HCT116 (cell line): ENCODE measurements at regions not wholly inside any gene's neighbourhood (a gene's known extent, or its start where the extent isn't known, plus 50 kb on each side); places are given as distances from the start of the nearest gene placed in this dataset.

Experiments
- ATAC-seq: fragments of 200-7000 bp; cut with Tn5 transposase; 2 replicates; pipeline ENCODE4 v1.9.1; 2020; ENCODE audit warnings: mild to moderate bottlenecking, moderate library complexity
- BruUV-seq: library from RNA; stranded (reverse); fragments of 400-500 nt; replicated peaks from 2 replicates; lab custom pipeline; 2021; lab: Mats Ljungman, UMichigan
- CTCF ChIA-PET: fragments of 300-600 bp; sonication (Branson Sonifier 250); formaldehyde crosslinking; loops from one replicate; lab custom pipeline; 2021; ENCODE audit warnings: antibody characterized with exemption; lab: Charles Lee
- POLR2A ChIA-PET: fragments of 300-600, 350-600 bp; sonication (Branson Sonifier 250); formaldehyde crosslinking; loops from one replicate; lab custom pipeline; 2021; ENCODE audit warnings: antibody characterized with exemption; lab: Charles Lee
- RAD21 ChIA-PET, 2 experiments: fragments of 300-600 bp; sonication (Branson Sonifier 250); formaldehyde crosslinking; loops; one replicate each; lab custom pipeline; 2023; ENCODE audit warnings: low total read pairs in 2 of 2; ENCODE audit not compliant: uncharacterized antibody in 2 of 2, unreplicated experiment in 2 of 2, low non-redundant PET in 1 of 2; lab: Charles Lee
- DNase-seq: peaks from one replicate; pipeline ENCODE4 v3.0.0-alpha.2; 2010; ENCODE audit warnings: low read depth, low spot score
- H2AFZ ChIP-seq: fragments of 200-600 bp; shearing (Covaris generic), sonication (generic); 2 replicates; pipeline ENCODE4 v1.6.1; 2017; ENCODE audit warnings: low read depth, mixed run types, mixed read lengths, antibody characterized with exemption, low read length; ENCODE audit not compliant: poor library complexity, severe bottlenecking
- H3K27ac ChIP-seq: 2 replicates; pipeline ENCODE4 v1.5.1; 2012; ENCODE audit warnings: low read depth, low read length
- H3K27me3 ChIP-seq: fragments of 200-600 bp; sonication (generic); 2 replicates; pipeline ENCODE4 v1.6.1; 2016; ENCODE audit warnings: mixed run types, low read length, mixed read lengths; ENCODE audit not compliant: insufficient read depth
- H3K36me3 ChIP-seq, 2 experiments: fragments of 200-500 bp in 1 of 2; fragments of 200-600 bp in 1 of 2; sonication (Bioruptor generic) in 1 of 2; sonication (generic) in 1 of 2; 2 replicates each; pipeline versions ENCODE4 v1.5.1 to v1.6.1; 2014 to 2016; ENCODE audit warnings: low read length in 2 of 2, inconsistent platforms in 1 of 2, mixed read lengths in 1 of 2, mixed run types in 1 of 2; ENCODE audit not compliant: insufficient read depth in 2 of 2, control insufficient read depth in 1 of 2
- H3K4me1 ChIP-seq, 2 experiments: fragments of 200-600 bp in 1 of 2; sonication (generic) in 1 of 2; 2 replicates each; pipeline versions ENCODE4 v1.5.1 to v1.6.1; 2012 to 2017; ENCODE audit warnings: low read length in 2 of 2, inconsistent platforms in 1 of 2, mild to moderate bottlenecking in 1 of 2, mixed read lengths in 1 of 2, mixed run types in 1 of 2, moderate library complexity in 1 of 2; ENCODE audit not compliant: insufficient read depth in 2 of 2, control insufficient read depth in 1 of 2
- H3K4me2 ChIP-seq: fragments of 200-600 bp; sonication (generic); 2 replicates; pipeline ENCODE4 v1.6.1; 2017; ENCODE audit warnings: mixed run types, low read length, mixed read lengths
- H3K4me3 ChIP-seq, 2 experiments: fragments of 200-600 bp in 1 of 2; sonication (generic) in 1 of 2; replicated peaks in 1 of 2; 2 replicates each; pipeline ENCODE4 v1.5.1; 2011 to 2016; ENCODE audit warnings: low read length in 2 of 2, control low read depth in 1 of 2, low read depth in 1 of 2, mild to moderate bottlenecking in 1 of 2, mixed read lengths in 1 of 2, mixed run types in 1 of 2
- H3K79me2 ChIP-seq: fragments of 200-600 bp; sonication (generic); 2 replicates; pipeline ENCODE4 v1.6.1; 2017; ENCODE audit warnings: mild to moderate bottlenecking, mixed run types, low read length, moderate library complexity, mixed read lengths; ENCODE audit not compliant: insufficient read depth
- H3K9ac ChIP-seq: fragments of 200-600 bp; sonication (generic); 2 replicates; pipeline ENCODE4 v1.6.1; 2016; ENCODE audit warnings: low read length, mixed read lengths
- H3K9me2 ChIP-seq: fragments of 200-600 bp; sonication (generic), shearing (Covaris generic); 2 replicates; pipeline ENCODE4 v1.6.1; 2017; ENCODE audit warnings: mixed run types, mild to moderate bottlenecking, moderate library complexity; ENCODE audit not compliant: insufficient read depth
- H3K9me3 ChIP-seq, 2 experiments: fragments of 200-500 bp in 1 of 2; fragments of 200-600 bp in 1 of 2; sonication (Bioruptor generic) in 1 of 2; sonication (generic) in 1 of 2; 2 replicates each; pipeline ENCODE4 v1.6.1; 2014 to 2017; ENCODE audit warnings: low read length in 2 of 2, mixed read lengths in 2 of 2, inconsistent platforms in 1 of 2, low read depth in 1 of 2, mild to moderate bottlenecking in 1 of 2, mixed run types in 1 of 2, moderate library complexity in 1 of 2; ENCODE audit not compliant: control insufficient read depth in 1 of 2, insufficient read depth in 1 of 2
- H4K20me1 ChIP-seq: fragments of 200-600 bp; sonication (generic), shearing (Covaris generic); 2 replicates; pipeline ENCODE4 v1.6.1; 2017; ENCODE audit warnings: mixed run types, mild to moderate bottlenecking, moderate library complexity; ENCODE audit not compliant: insufficient read depth
- CBX3 ChIP-seq: IDR thresholded peaks from 2 replicates; pipeline ENCODE4 v1.6.1; 2012; ENCODE audit warnings: low read depth
- CEBPB ChIP-seq: IDR thresholded peaks from 2 replicates; pipeline ENCODE4 v1.6.1; 2012; ENCODE audit warnings: low read depth
- EGR1 ChIP-seq: IDR thresholded peaks from 2 replicates; pipeline ENCODE4 v1.6.1; 2012; ENCODE audit warnings: low read depth
- ELF1 ChIP-seq: IDR thresholded peaks from 2 replicates; pipeline ENCODE4 v1.6.1; 2012; ENCODE audit warnings: low read depth, borderline replicate concordance
- EZH2 ChIP-seq: fragments of 200-600 bp; sonication (generic); IDR thresholded peaks from 2 replicates; pipeline ENCODE4 v1.6.1; 2017; ENCODE audit warnings: antibody characterized with exemption, mixed run types
- FOSL1 ChIP-seq: IDR thresholded peaks from 2 replicates; pipeline ENCODE4 v1.6.1; 2012; ENCODE audit warnings: low read depth
- POLR2A ChIP-seq: IDR thresholded peaks from 2 replicates; pipeline ENCODE4 v1.7.0; 2011; ENCODE audit warnings: borderline replicate concordance; ENCODE audit not compliant: insufficient read depth, insufficient read length; ENCODE audit errors: extremely low read depth
- SIN3A ChIP-seq: IDR thresholded peaks from 2 replicates; pipeline ENCODE4 v1.6.1; 2012; ENCODE audit warnings: low read depth
- TCF7L2 ChIP-seq: IDR thresholded peaks from 2 replicates; pipeline ENCODE4 v1.7.0; 2011; ENCODE audit warnings: borderline replicate concordance, inconsistent platforms; ENCODE audit not compliant: insufficient read depth, insufficient read length; ENCODE audit errors: extremely low read depth
- intact Hi-C: fragments of 100-400 bp; cut with micrococcal nuclease; formaldehyde crosslinking; loops from 2 replicates; pipeline ENCODE4 v1.10.0; 2022
- TF ChIP-seq, protein P1 (sequence below): IDR thresholded peaks from 2 replicates; pipeline ENCODE4 v1.6.1; 2012; ENCODE audit warnings: low read depth
- TF ChIP-seq, protein P2 (sequence below): IDR thresholded peaks from 2 replicates; pipeline ENCODE4 v1.6.1; 2012
- TF ChIP-seq, protein P3 (sequence below), 3 experiments: fragments of 200-600 bp in 1 of 3; sonication (generic) in 1 of 3; IDR thresholded peaks in 2 of 3; conservative IDR thresholded peaks in 1 of 3; 2 replicates each; pipeline ENCODE4 v1.5.1; 2012 to 2017; ENCODE audit warnings: low read depth in 2 of 3, low read length in 2 of 3, antibody characterized with exemption in 1 of 3, borderline replicate concordance in 1 of 3, control low read depth in 1 of 3, mild to moderate bottlenecking in 1 of 3, mixed read lengths in 1 of 3, mixed run types in 1 of 3, moderate library complexity in 1 of 3; ENCODE audit not compliant: insufficient read depth in 1 of 3

DNA sequence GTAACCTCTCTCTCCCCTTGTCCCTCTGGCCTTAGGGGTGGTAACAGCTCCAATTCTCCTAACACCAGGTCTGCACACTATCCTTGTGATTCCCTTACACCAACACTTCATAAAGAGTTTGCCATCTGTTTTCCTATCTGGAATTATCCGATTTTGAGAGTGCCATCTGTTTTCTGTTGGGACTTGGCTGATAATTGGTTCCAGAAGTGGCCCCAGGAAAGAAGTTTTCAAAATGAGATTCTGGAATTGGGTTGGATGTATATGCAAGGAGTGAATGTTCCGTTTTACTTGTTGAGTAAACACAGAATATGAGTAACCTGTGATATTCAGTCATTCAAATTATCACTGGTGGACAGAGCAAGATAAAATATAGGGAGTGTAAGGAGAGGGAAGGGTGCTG is 134.1 kb upstream of the HS3ST3A1 start (continued):
- TF ChIP-seq, protein P1, sequence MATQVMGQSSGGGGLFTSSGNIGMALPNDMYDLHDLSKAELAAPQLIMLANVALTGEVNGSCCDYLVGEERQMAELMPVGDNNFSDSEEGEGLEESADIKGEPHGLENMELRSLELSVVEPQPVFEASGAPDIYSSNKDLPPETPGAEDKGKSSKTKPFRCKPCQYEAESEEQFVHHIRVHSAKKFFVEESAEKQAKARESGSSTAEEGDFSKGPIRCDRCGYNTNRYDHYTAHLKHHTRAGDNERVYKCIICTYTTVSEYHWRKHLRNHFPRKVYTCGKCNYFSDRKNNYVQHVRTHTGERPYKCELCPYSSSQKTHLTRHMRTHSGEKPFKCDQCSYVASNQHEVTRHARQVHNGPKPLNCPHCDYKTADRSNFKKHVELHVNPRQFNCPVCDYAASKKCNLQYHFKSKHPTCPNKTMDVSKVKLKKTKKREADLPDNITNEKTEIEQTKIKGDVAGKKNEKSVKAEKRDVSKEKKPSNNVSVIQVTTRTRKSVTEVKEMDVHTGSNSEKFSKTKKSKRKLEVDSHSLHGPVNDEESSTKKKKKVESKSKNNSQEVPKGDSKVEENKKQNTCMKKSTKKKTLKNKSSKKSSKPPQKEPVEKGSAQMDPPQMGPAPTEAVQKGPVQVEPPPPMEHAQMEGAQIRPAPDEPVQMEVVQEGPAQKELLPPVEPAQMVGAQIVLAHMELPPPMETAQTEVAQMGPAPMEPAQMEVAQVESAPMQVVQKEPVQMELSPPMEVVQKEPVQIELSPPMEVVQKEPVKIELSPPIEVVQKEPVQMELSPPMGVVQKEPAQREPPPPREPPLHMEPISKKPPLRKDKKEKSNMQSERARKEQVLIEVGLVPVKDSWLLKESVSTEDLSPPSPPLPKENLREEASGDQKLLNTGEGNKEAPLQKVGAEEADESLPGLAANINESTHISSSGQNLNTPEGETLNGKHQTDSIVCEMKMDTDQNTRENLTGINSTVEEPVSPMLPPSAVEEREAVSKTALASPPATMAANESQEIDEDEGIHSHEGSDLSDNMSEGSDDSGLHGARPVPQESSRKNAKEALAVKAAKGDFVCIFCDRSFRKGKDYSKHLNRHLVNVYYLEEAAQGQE, result no peak
- TF ChIP-seq CEBPB, result no peak
- TF ChIP-seq FOSL1, result no peak
- TF ChIP-seq SIN3A, result no peak
- TF ChIP-seq ELF1, result no peak
- no peak for TF ChIP-seq EZH2
- TF ChIP-seq TCF7L2, result no peak
- no peak for TF ChIP-seq POLR2A
- TF ChIP-seq, protein P2, sequence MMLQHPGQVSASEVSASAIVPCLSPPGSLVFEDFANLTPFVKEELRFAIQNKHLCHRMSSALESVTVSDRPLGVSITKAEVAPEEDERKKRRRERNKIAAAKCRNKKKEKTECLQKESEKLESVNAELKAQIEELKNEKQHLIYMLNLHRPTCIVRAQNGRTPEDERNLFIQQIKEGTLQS, result no peak
- no peak for TF ChIP-seq CBX3
- TF ChIP-seq EGR1, result no peak

DNA sequence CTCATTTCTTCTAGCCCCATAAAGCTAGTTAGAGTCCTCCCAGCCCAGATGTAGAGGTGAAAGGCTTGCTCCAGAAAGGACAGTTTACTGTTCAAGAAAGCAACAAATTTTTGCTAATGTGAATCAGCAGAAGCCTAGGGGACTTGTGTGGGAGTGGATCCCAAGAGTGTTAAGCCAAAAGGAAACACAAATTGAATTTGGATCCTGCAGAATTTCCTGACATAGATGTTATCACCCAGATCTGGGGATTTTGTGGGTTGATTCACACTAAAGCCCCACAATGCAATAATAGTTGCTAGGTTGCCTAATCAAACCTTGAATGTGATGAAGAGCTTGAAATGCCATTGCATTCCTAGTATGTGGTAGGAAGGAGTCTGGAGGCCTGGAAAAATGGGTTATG is 135.2 kb upstream of the HS3ST3A1 start:
- Histone ChIP-seq H3K36me3 (no peaks in the 10 kb centered on the region), H3K4me3 (no peak overlapping the region), H3K9ac (no peak overlapping the region), H2AFZ (no peak overlapping the region), H3K4me2 (no peak overlapping the region), H3K27me3 (no peaks in the 10 kb centered on the region), H3K79me2 (no peaks in the 10 kb centered on the region), H3K9me3 (no peaks in the 10 kb centered on the region), H3K27ac (no peak overlapping the region), H4K20me1 (no peaks in the 10 kb centered on the region), H3K4me1 (no peaks in the 10 kb centered on the region), H3K9me2 (no peaks in the 10 kb centered on the region)
- DNase-seq, result no peak
- no peak for TF ChIP-seq TCF7L2
- TF ChIP-seq, protein P2, result no peak
- no peak for TF ChIP-seq EGR1
- TF ChIP-seq, protein P3, sequence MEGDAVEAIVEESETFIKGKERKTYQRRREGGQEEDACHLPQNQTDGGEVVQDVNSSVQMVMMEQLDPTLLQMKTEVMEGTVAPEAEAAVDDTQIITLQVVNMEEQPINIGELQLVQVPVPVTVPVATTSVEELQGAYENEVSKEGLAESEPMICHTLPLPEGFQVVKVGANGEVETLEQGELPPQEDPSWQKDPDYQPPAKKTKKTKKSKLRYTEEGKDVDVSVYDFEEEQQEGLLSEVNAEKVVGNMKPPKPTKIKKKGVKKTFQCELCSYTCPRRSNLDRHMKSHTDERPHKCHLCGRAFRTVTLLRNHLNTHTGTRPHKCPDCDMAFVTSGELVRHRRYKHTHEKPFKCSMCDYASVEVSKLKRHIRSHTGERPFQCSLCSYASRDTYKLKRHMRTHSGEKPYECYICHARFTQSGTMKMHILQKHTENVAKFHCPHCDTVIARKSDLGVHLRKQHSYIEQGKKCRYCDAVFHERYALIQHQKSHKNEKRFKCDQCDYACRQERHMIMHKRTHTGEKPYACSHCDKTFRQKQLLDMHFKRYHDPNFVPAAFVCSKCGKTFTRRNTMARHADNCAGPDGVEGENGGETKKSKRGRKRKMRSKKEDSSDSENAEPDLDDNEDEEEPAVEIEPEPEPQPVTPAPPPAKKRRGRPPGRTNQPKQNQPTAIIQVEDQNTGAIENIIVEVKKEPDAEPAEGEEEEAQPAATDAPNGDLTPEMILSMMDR (IDR thresholded peaks at IDR 0.05 in 2 of 3, conservative IDR thresholded peaks at IDR 0.05 in 1 of 3; ENCODE audit: borderline replicate concordance in 1 of 3, insufficient read depth in 1 of 3, low read depth in 2 of 3, low read length in 2 of 3), result no peak
- TF ChIP-seq SIN3A, result no peak
- no peak for TF ChIP-seq CEBPB
- TF ChIP-seq, protein P1, result no peak
- TF ChIP-seq CBX3, result no peak
- ChIA-PET POLR2A (no interaction called here), CTCF (no interaction called here), RAD21 (no interaction called here)
- intact Hi-C loops, result no loop called here
- no peak for ATAC-seq
- no TSS peak for BruUV-seq
